Activated naive CD8-positive, alpha-beta T cell treated with anti-CD3 and anti-CD28 coated beads, Interleukin-2, amount 50 U/mL, for 24 hours (primary cell): ENCODE measurements at regions not wholly inside any gene's neighbourhood (a gene's known extent, or its start where the extent isn't known, plus 50 kb on each side); places are given as distances from the start of the nearest gene placed in this dataset.

Experiments
- ATAC-seq: fragments of 150-1000 bp; cut with Tn5 transposase; one replicate; pipeline ENCODE4 v1.10.0; 2021
- DNase-seq: peaks from one replicate; pipeline ENCODE4 v3.0.0; 2021
- H3K27ac Mint-ChIP-seq: one replicate; pipeline ENCODE4 v1.8.0; 2021; ENCODE audit warnings: mild to moderate bottlenecking, mixed read lengths
- H3K27me3 Mint-ChIP-seq: one replicate; pipeline ENCODE4 v1.8.0; 2021; ENCODE audit warnings: mixed read lengths
- H3K36me3 Mint-ChIP-seq: one replicate; pipeline ENCODE4 v1.8.0; 2021; ENCODE audit warnings: low read depth, mixed read lengths
- H3K4me1 Mint-ChIP-seq: one replicate; pipeline ENCODE4 v1.8.0; 2021; ENCODE audit warnings: mixed read lengths
- H3K4me3 Mint-ChIP-seq: one replicate; pipeline ENCODE4 v1.8.0; 2021; ENCODE audit warnings: mild to moderate bottlenecking, moderate library complexity, mixed read lengths
- H3K9me3 Mint-ChIP-seq: one replicate; pipeline ENCODE4 v1.8.0; 2021; ENCODE audit warnings: mixed read lengths

DNA sequence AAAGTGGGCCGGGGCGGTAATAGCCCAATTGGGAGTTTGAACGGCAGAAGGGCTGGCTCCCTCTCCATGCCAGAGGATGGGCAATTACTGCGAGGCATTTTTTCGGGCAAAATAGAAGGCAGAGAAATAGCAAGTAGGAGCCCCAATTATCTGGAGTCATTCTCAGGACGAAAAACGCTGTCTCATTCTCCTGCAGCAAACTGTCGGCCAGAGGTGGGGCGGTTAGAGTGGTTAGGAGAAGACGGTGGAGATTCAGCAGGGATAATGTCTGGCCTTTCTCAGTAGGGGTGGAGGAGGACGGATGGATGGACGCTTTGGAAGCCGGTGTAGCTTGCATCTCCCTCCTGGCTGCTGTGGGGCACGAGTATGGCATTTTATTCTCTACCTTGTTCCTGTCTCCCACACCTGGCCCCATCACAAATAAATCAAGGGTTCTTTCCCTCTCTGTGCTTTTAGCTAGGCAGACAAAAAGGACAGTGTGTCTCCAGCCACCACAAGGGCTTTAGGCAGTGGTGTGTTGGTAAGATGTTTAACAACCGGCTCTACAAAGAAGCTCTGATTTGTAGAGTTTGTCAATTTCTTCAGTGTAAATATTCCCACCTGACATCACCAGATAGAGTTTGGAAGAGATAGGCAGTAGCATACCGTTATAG lies 140.5 kb upstream of the LHX5 start:
- no peak for ATAC-seq
- peaks cover 1% of the 10 kb centered on the region for H3K36me3 Mint-ChIP-seq
- H3K4me3 Mint-ChIP-seq, result no peak overlapping the region
- DNase-seq, result no peak
- peaks cover 49% of the 10 kb centered on the region for H3K27me3 Mint-ChIP-seq
- H3K27ac Mint-ChIP-seq, result no peak overlapping the region
- peaks cover 4% of the 10 kb centered on the region for H3K9me3 Mint-ChIP-seq
- no peaks in the 10 kb centered on the region for H3K4me1 Mint-ChIP-seq

GRCh38 chr12:113611652-113612051 lies 140.0 kb upstream of the LHX5 start:
- ATAC-seq (no peak), DNase-seq (no peak)
- H3K9me3 Mint-ChIP-seq, result peaks cover 4% of the 10 kb centered on the region
- peaks cover 1% of the 10 kb centered on the region for H3K36me3 Mint-ChIP-seq
- no peak overlapping the region for H3K4me3 Mint-ChIP-seq
- peaks cover 49% of the 10 kb centered on the region for H3K27me3 Mint-ChIP-seq
- no peaks in the 10 kb centered on the region for H3K4me1 Mint-ChIP-seq
- no peak overlapping the region for H3K27ac Mint-ChIP-seq

- Mint-ChIP-seq H3K9me3 (peaks cover 10% of the 10 kb centered on the region), H3K27ac (no peak overlapping the region), H3K36me3 (peaks cover 1% of the 10 kb centered on the region), H3K4me1 (no peaks in the 10 kb centered on the region), H3K4me3 (no peak overlapping the region), H3K27me3 (peaks cover 54% of the 10 kb centered on the region)
- DNase-seq, result no peak
- ATAC-seq, result no peak
These were observed 139.0 kb upstream of the LHX5 start for GRCh38 chr12:113610698-113611097.

- DNase-seq (no peak), ATAC-seq (no peak)
- H3K36me3 Mint-ChIP-seq, result peaks cover 1% of the 10 kb centered on the region
- H3K27ac Mint-ChIP-seq, result no peak overlapping the region
- H3K9me3 Mint-ChIP-seq, result peaks cover 10% of the 10 kb centered on the region
- H3K4me1 Mint-ChIP-seq, result no peaks in the 10 kb centered on the region
- H3K4me3 Mint-ChIP-seq, result no peak overlapping the region
- H3K27me3 Mint-ChIP-seq, result peaks cover 53% of the 10 kb centered on the region
These were observed 138.2 kb upstream of the LHX5 start for GRCh38 chr12:113609692-113610469.

DNA sequence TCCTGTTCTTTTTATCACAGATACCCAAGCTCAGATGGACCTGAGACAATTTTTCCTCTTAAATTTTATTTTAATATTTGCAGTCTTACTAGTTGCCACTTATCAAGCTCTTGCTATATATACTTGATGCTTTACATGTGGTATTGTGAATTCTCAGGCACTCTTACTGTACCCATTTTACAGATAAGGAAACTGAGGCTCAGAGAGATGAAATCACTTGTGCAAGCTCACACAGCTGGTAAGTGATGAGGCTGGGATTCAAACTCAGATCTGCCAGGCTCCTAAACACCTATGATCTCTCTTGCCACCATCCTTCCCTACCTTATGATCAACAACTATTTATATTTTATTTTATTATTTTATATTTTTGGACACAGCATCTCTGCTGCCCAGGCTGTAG lies 133.0 kb upstream of the LHX5 start:
- no peaks in the 10 kb centered on the region for H3K4me1 Mint-ChIP-seq
- H3K27me3 Mint-ChIP-seq, result peaks cover 15% of the 10 kb centered on the region
- H3K9me3 Mint-ChIP-seq, result peaks cover 10% of the 10 kb centered on the region
- H3K36me3 Mint-ChIP-seq, result peaks cover 1% of the 10 kb centered on the region
- no peak overlapping the region for H3K4me3 Mint-ChIP-seq
- H3K27ac Mint-ChIP-seq, result no peak overlapping the region
- no peak for DNase-seq
- ATAC-seq, result no peak

- ATAC-seq (no peak), DNase-seq (no peak)
- no peaks in the 10 kb centered on the region for H3K36me3 Mint-ChIP-seq
- H3K4me1 Mint-ChIP-seq, result no peaks in the 10 kb centered on the region
- no peak overlapping the region for H3K27ac Mint-ChIP-seq
- no peak overlapping the region for H3K4me3 Mint-ChIP-seq
- peaks cover 7% of the 10 kb centered on the region for H3K27me3 Mint-ChIP-seq
- peaks cover 6% of the 10 kb centered on the region for H3K9me3 Mint-ChIP-seq
These were observed 130.1 kb upstream of the LHX5 start for GRCh38 chr12:113601656-113602263.

DNA sequence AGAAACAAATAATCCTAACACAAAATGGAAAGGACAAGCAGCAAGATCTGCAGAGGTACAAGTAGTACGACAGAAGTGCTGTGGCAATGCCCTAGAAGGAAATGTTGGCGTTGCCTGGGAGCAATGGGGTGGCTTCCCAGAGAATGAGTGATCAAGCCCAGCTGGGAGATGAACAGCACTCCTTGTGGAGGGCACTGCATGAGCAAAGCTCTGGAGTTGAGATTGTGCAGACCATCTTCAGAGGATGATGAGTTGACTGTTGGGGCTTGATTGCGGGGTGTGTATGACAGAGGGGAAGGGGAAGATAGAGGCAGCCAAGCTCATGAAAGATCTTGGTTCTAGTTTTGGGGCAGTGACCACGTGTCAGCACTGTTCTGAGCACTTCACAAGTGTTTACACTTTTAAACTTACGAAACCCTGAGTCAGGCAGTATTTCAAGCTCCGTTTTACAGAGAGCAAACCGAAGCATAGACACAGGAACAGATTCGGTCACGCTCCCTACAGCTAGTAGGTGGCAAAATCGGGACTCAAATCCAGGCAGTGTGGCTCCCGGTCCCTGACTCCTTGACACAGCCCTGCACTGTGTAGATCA lies 127.2 kb upstream of the LHX5 start:
- ATAC-seq, result no peak
- Mint-ChIP-seq H3K4me3 (no peak overlapping the region), H3K9me3 (peaks cover 7% of the 10 kb centered on the region), H3K36me3 (no peaks in the 10 kb centered on the region), H3K27ac (no peak overlapping the region), H3K27me3 (peaks cover 4% of the 10 kb centered on the region), H3K4me1 (no peaks in the 10 kb centered on the region)
- DNase-seq, result no peak

GRCh38 chr12:113594967-113595366 lies 123.3 kb upstream of the LHX5 start:
- Mint-ChIP-seq H3K36me3 (no peaks in the 10 kb centered on the region), H3K9me3 (peaks cover 7% of the 10 kb centered on the region), H3K27ac (no peak overlapping the region), H3K4me3 (no peak overlapping the region), H3K27me3 (peaks cover 26% of the 10 kb centered on the region), H3K4me1 (peaks cover 6% of the 10 kb centered on the region)
- no peak for ATAC-seq
- no peak for DNase-seq

DNA sequence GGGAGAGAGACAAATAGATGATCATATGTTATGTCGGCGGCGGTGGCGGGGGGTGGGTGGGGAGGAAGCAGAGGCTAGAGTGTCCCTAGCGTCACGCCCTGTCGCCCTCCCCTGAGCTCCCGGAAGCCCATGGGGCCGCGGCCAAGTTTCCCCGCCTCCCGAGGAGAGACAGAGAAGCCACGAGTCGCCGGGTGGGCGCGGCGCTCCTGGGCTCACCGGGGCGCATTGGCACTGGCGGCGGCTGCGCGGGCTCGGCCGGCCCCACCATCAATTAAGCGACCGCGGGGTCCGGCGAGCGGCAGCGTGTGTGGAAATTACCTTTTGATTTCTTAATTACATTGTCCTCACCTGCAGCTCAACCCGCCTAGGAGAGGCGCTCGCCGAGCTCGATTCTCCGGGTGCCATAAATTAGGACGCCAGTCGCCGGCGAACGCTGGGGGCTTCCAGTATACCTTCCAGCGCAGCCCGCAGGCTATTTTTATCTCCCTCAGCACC lies 119.9 kb upstream of the LHX5 start:
- DNase-seq, result peak; percentile 10
- Mint-ChIP-seq H3K9me3 (peaks cover 14% of the 10 kb centered on the region), H3K4me3 (no peak overlapping the region), H3K27ac (no peak overlapping the region), H3K4me1 (peaks cover 6% of the 10 kb centered on the region), H3K27me3 (peaks cover 46% of the 10 kb centered on the region), H3K36me3 (no peaks in the 10 kb centered on the region)
- ATAC-seq, result no peak

DNA sequence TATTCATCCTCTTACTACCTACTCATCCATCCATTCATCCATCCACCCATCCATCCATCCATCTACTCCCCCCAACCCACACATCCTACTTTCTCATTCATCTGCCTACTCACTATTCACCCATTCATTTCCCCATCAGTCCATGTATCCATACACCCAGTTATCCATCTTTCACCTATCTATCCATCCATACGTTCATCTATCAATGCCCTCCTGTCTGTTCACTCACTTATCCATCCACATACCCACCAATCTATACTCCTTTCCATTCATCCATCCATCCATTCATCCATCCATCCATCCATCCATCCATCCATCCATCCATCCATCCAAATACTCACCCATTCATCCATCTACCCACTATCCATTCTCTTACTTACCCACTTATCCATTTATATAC lies 117.8 kb upstream of the LHX5 start:
- no peak overlapping the region for H3K27ac Mint-ChIP-seq
- DNase-seq (no peak), ATAC-seq (no peak)
- H3K27me3 Mint-ChIP-seq, result peaks cover 46% of the 10 kb centered on the region
- no peak overlapping the region for H3K4me3 Mint-ChIP-seq
- peaks cover 6% of the 10 kb centered on the region for H3K4me1 Mint-ChIP-seq
- H3K36me3 Mint-ChIP-seq, result no peaks in the 10 kb centered on the region
- peaks cover 7% of the 10 kb centered on the region for H3K9me3 Mint-ChIP-seq

DNA sequence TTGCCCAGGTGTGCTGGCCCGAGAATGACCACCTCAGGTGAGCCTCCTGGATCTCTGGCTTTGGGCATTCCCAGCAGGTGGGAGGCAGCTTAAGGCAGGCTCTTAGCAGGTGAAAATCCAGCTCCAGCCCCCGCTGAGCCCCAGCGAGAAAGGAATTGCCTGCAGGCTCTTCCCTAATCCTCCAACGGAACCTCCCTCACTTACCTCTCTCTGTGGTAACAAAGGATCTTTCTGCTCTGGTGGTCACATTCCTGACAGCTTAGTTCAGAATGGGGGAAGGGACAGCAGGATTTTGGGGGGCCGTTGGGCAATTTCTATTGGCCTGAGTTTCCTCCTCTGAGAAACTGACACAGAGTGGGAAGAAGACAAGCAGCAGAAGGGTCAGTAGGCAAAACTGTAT lies 116.0 kb upstream of the LHX5 start:
- Mint-ChIP-seq H3K4me1 (peaks cover 6% of the 10 kb centered on the region), H3K36me3 (no peaks in the 10 kb centered on the region), H3K4me3 (no peak overlapping the region), H3K27me3 (peaks cover 42% of the 10 kb centered on the region), H3K9me3 (peaks cover 7% of the 10 kb centered on the region), H3K27ac (no peak overlapping the region)
- DNase-seq, result no peak
- no peak for ATAC-seq

- peaks cover 31% of the 10 kb centered on the region for H3K27me3 Mint-ChIP-seq
- H3K9me3 Mint-ChIP-seq, result peaks cover 7% of the 10 kb centered on the region
- H3K27ac Mint-ChIP-seq, result no peak overlapping the region
These were observed 114.8 kb upstream of the LHX5 start for GRCh38 chr12:113586461-113586860.

GRCh38 chr12:113582521-113583218 lies 111.0 kb upstream of the LHX5 start:
- no peak for ATAC-seq
- Mint-ChIP-seq H3K27ac (no peak overlapping the region), H3K9me3 (peaks cover 7% of the 10 kb centered on the region), H3K4me1 (no peaks in the 10 kb centered on the region), H3K36me3 (peaks cover 2% of the 10 kb centered on the region), H3K27me3 (peaks cover 17% of the 10 kb centered on the region), H3K4me3 (no peak overlapping the region)
- no peak for DNase-seq

More at GRCh38 chr12:113586461-113586860, 114.8 kb upstream of the LHX5 start:
- Mint-ChIP-seq H3K4me3 (no peak overlapping the region), H3K4me1 (peaks cover 3% of the 10 kb centered on the region), H3K36me3 (no peaks in the 10 kb centered on the region)
- DNase-seq (no peak), ATAC-seq (no peak)

- peaks cover 2% of the 10 kb centered on the region for H3K36me3 Mint-ChIP-seq
- H3K4me3 Mint-ChIP-seq, result no peak overlapping the region
- DNase-seq (no peak), ATAC-seq (no peak)
- peaks cover 7% of the 10 kb centered on the region for H3K9me3 Mint-ChIP-seq
- H3K27ac Mint-ChIP-seq, result no peak overlapping the region
- peaks cover 15% of the 10 kb centered on the region for H3K27me3 Mint-ChIP-seq
- no peaks in the 10 kb centered on the region for H3K4me1 Mint-ChIP-seq
These were observed 109.7 kb upstream of the LHX5 start for GRCh38 chr12:113581342-113581741.
